ENCODE measurements at regions not wholly inside any gene's neighbourhood (a gene's known extent, or its start where the extent isn't known, plus 50 kb on each side); places are given as distances from the start of the nearest gene placed in this dataset.

DNA sequence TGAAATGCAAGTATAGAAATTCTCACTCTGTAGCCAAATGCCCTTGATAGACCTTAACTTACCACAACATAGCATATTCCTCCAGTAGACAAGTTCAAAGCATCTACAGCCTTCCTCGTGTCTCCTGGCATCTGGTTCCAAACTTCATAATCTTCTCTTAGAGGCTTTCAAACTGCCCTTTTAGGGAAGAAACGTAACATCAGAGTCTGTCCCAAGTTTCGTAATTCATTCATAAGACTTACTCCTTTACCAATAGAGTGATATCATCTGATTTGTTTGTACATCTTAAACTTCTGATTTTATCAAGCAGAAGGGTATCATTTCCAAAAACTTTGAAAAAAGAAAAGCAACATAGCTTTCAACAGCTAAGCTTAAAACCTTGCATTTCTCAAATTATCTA lies 137.4 kb downstream of the SPRY2 start:
- intact Hi-C loops (cut with DNase I) = no loop called here

DNA sequence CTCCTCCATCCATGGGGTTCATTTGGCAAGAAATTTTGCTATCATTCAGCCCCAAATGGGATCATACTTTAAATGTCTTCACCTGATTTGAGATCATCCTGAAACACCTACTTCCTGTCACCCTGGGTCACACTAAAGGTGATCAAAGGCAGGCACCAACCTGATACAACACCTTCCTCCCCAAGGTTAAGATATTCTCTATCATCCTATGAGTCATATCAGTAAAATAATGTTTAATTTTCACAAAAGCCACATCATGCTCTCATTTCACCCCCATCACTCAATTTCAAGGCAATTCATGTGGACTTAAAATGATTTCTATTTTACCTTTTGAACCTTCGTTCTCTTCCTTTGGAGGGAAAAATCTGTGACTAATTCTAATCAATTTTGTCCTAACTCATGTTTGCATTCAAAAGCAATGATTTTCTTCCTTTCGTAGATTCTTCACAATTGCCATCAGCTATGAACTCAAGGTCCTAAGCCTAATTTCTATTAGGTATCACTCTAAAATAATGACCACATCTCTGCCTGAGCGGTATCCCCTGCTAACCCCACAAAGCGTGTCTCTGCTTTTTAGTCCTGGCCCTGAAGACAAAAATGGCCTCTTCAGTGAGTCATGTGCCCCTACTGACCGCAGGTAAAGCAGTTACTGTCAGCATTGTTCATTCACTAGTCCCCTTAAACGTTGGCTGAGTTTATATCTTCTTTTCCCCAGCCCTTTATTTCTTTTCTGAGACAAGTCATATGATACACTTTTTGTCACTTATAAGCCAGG lies 139.0 kb downstream of the SPRY2 start:
- no peak for ATAC-seq
- TF ChIP-seq, protein P1, sequence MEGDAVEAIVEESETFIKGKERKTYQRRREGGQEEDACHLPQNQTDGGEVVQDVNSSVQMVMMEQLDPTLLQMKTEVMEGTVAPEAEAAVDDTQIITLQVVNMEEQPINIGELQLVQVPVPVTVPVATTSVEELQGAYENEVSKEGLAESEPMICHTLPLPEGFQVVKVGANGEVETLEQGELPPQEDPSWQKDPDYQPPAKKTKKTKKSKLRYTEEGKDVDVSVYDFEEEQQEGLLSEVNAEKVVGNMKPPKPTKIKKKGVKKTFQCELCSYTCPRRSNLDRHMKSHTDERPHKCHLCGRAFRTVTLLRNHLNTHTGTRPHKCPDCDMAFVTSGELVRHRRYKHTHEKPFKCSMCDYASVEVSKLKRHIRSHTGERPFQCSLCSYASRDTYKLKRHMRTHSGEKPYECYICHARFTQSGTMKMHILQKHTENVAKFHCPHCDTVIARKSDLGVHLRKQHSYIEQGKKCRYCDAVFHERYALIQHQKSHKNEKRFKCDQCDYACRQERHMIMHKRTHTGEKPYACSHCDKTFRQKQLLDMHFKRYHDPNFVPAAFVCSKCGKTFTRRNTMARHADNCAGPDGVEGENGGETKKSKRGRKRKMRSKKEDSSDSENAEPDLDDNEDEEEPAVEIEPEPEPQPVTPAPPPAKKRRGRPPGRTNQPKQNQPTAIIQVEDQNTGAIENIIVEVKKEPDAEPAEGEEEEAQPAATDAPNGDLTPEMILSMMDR (IDR thresholded peaks at IDR 0.05) = no peak
- TF ChIP-seq POLR2A (IDR thresholded peaks at IDR 0.05) = no peak

More for the DNA sequence above, 137.4 kb downstream of the SPRY2 start:
- Histone ChIP-seq H3K27ac (no peak overlapping the region), H3K36me3 (no peaks in the 10 kb centered on the region), H3K4me1 (no peaks in the 10 kb centered on the region), H3K4me3 (no peak overlapping the region), H3K9me3 (no peaks in the 10 kb centered on the region), H3K27me3 (no peaks in the 10 kb centered on the region)
- ATAC-seq = no peak
- no peak for DNase-seq
- TF ChIP-seq, protein P1 (IDR thresholded peaks at IDR 0.05) = no peak
- no peak for TF ChIP-seq POLR2A (IDR thresholded peaks at IDR 0.05)
- WGBS, 4 donors = 86 to 92% (median 90%) methylated on average over 3 of the region's 3 CpGs

DNA sequence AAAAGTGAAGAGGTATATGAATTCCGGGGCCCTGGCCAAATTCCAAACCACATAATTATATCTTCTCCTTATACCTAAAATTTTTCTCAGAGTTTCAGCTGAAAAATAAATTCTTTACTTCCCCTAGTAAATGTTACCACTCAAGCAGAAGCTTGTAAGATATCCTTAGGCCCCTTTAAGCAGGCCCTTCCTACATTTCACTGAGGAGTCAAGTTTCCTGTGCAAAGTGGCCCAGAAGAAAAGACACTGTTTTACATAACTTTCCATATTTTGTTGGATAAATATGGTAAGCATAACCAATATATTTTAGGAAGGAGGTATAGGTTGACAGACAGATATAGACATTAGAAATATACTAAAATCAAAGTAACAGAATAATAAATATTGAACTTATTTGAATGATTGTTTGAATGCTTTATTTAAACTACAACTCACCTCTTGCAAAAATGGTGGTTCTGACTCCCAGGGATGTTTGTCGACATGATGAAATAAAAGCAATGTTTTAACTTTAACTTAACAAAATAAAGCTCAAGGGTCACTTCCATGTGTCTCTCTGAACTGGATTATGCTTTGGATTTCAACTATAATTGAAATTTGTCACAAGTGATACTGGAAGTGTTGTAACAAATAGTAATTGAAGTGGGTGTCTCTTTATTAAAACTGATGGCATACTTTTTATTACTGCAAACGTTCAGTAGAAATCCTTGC lies 141.2 kb downstream of the SPRY2 start:
- no peak for ATAC-seq
- DNase-seq = no peak
- H3K4me1 ChIP-seq = peaks cover 0 to 7% (median 0%) of the 10 kb centered on the region in 12 donors
- intact Hi-C loops (cut with DNase I) = no loop called here
- H3K9me3 ChIP-seq = no peaks in the 10 kb centered on the region
- H3K27me3 ChIP-seq = no peaks in the 10 kb centered on the region
- TF ChIP-seq, protein P1 (IDR thresholded peaks at IDR 0.05) = no peak
- no peak for TF ChIP-seq POLR2A (IDR thresholded peaks at IDR 0.05)
- no peaks in the 10 kb centered on the region for H3K36me3 ChIP-seq
- H3K4me3 ChIP-seq = no peak overlapping the region
- H3K27ac ChIP-seq = no peak overlapping the region
- 73 to 76% (median 74%) methylated on average over 3 of the region's 3 CpGs for WGBS, 4 donors

More for the DNA sequence above, 139.0 kb downstream of the SPRY2 start:
- H3K4me1 ChIP-seq = no peaks in the 10 kb centered on the region
- no peak overlapping the region for H3K27ac ChIP-seq
- intact Hi-C loops (cut with DNase I) = no loop called here
- 84 to 89% (median 88%) methylated on average over 6 of the region's 6 CpGs for WGBS, 4 donors
- H3K36me3 ChIP-seq = no peaks in the 10 kb centered on the region
- no peak for DNase-seq
- H3K27me3 ChIP-seq = no peaks in the 10 kb centered on the region
- H3K9me3 ChIP-seq = no peaks in the 10 kb centered on the region
- no peak overlapping the region for H3K4me3 ChIP-seq

DNA sequence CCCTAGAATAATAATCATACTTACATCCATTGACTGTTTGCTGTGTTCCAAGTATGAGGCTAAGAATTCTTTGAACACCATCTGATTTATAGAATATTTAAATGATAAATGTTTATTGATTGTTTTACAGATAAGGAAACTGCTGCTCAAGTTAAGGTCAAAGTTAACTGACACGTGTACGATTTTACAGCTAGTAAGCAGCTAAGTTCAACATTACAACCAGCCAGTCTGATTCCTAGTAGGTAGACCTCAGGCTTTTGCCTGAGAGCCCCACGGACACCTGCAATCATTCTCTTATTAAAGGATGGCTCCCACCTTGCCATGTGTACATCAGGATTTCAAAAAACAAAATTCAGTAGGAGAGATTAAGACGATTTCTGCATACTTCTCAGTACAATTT lies 141.9 kb downstream of the SPRY2 start:
- H3K4me1 ChIP-seq = peaks cover 0 to 10% (median 0%) of the 10 kb centered on the region in 12 donors
- TF ChIP-seq, protein P1 (IDR thresholded peaks at IDR 0.05) = no peak
- TF ChIP-seq POLR2A (IDR thresholded peaks at IDR 0.05) = no peak
- H3K4me3 ChIP-seq = no peak overlapping the region
- H3K9me3 ChIP-seq = no peaks in the 10 kb centered on the region
- no peaks in the 10 kb centered on the region for H3K27me3 ChIP-seq
- 92 to 95% (median 93%) methylated on average over 4 of the region's 4 CpGs for WGBS, 4 donors
- ATAC-seq (no peak), DNase-seq (no peak)
- no peaks in the 10 kb centered on the region for H3K36me3 ChIP-seq
- no peak overlapping the region for H3K27ac ChIP-seq
- intact Hi-C loops (cut with DNase I) = no loop called here

Data from heart left ventricle (tissue), 16 donors.